NCI-H2196 treated with DMSO at 0.1 percent for 48 hours (cell line): ENCODE measurements at regions not wholly inside any gene's neighbourhood (a gene's known extent, or its start where the extent isn't known, plus 50 kb on each side); places are given as distances from the start of the nearest gene placed in this dataset.

Experiments
- DNase-seq: peaks from one replicate; lab custom pipeline; 2025; ENCODE audit not compliant: unreplicated experiment; lab: John Stamatoyannopoulos, UW

GRCh38 chr5:124922255-124922975 lies 176.0 kb upstream of the ZNF608 start:
- no peak for DNase-seq

GRCh38 chr5:124923131-124923530 lies 176.7 kb upstream of the ZNF608 start:
- no peak for DNase-seq

- no peak for DNase-seq
These were observed 178.3 kb upstream of the ZNF608 start for GRCh38 chr5:124924729-124925128.

GRCh38 chr5:124927735-124928134 lies 181.3 kb upstream of the ZNF608 start:
- DNase-seq: no peak

- DNase-seq: no peak
These were observed 182.6 kb upstream of the ZNF608 start for GRCh38 chr5:124929000-124929399.

- DNase-seq: no peak
These were observed 186.6 kb upstream of the ZNF608 start for GRCh38 chr5:124932791-124933600.

- no peak for DNase-seq
These were observed 188.6 kb upstream of the ZNF608 start for GRCh38 chr5:124935065-124935464.

- no peak for DNase-seq
These were observed 190.1 kb upstream of the ZNF608 start for GRCh38 chr5:124936626-124936933.

GRCh38 chr5:124941051-124942049 lies 194.9 kb upstream of the ZNF608 start:
- DNase-seq: no peak

- DNase-seq: no peak
These were observed 201.8 kb upstream of the ZNF608 start for GRCh38 chr5:124948062-124948753.

- DNase-seq: no peak
These were observed 202.4 kb upstream of the ZNF608 start for GRCh38 chr5:124948754-124949275.

- DNase-seq: no peak
These were observed 203.4 kb upstream of the ZNF608 start for GRCh38 chr5:124949862-124950261.

GRCh38 chr5:124951105-124951504 lies 204.7 kb upstream of the ZNF608 start:
- DNase-seq: no peak

- no peak for DNase-seq
These were observed 205.2 kb upstream of the ZNF608 start for GRCh38 chr5:124951661-124952060.

- no peak for DNase-seq
These were observed 205.6 kb upstream of the ZNF608 start for GRCh38 chr5:124952079-124952478.

- no peak for DNase-seq
These were observed 206.1 kb upstream of the ZNF608 start for GRCh38 chr5:124952566-124952965.

GRCh38 chr5:124954784-124955183 lies 208.3 kb upstream of the ZNF608 start:
- no peak for DNase-seq

- no peak for DNase-seq
These were observed 210.1 kb upstream of the ZNF608 start for GRCh38 chr5:124956471-124957029.

- no peak for DNase-seq
These were observed 210.6 kb upstream of the ZNF608 start for GRCh38 chr5:124957063-124957462.

- DNase-seq: no peak
These were observed 213.8 kb upstream of the ZNF608 start for GRCh38 chr5:124960266-124960665.
